ENCODE measurements at regions not wholly inside any gene's neighbourhood (a gene's known extent, or its start where the extent isn't known, plus 50 kb on each side); places are given as distances from the start of the nearest gene placed in this dataset.

DNA sequence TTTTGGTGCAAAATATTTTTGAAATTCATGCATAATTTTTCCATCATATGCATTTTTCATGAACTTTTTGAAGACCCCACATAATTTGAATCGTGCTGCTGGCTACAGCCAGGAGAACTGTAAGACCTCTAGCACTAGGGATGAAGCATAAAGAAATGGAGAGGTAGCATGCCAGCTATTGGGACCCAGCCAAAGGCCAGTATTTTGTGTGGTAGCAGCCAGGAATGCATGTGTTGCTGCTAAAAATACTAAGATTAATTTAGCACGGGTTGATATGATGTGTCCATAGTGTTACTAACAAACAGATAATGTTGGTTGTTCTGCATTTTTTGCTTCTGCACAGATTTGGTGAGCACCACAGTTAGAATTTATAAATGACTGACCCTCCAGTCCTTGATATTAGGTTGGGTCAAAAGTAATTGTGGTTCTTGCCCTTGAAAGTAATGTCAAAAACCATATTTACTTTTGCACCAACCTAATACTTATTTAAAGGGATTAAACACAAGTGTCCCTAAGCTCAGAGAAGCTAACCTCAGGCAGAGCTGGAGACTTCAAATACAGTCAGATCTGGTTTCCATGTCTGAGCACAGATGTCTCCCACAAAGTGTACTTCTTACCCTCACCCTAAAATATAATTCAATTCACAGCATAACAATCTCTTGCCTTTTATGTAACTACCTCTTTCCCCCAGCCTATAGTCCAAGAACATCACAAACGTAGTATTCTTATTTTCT is 54.1 kb upstream of the NPSR1 start:
- DNase-seq (ENCODE audit: low read depth in 2 of 2): no peak
